ENCODE measurements at regions not wholly inside any gene's neighbourhood (a gene's known extent, or its start where the extent isn't known, plus 50 kb on each side); places are given as distances from the start of the nearest gene placed in this dataset.

DNA sequence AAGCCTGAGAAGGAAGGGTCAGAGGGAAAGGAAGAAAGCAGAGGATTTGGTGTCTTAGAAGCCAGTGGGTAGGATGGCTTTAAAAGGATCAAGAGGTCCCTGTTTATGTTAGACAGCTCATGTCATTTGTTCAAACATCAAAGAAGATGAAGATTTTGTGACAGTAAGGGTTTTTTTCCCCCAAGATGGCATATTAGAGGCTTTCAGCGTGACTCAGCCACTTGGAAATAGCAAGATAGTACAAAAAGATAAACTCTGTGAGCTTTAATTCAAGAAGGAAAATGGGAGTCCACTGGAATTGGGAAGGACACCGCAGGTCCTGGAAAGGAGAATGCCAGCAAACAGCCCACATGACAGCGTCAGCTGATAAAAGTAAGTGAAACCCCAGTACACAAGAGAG lies 467.1 kb upstream of the THBS1 start:
- TF ChIP-seq, protein P1, sequence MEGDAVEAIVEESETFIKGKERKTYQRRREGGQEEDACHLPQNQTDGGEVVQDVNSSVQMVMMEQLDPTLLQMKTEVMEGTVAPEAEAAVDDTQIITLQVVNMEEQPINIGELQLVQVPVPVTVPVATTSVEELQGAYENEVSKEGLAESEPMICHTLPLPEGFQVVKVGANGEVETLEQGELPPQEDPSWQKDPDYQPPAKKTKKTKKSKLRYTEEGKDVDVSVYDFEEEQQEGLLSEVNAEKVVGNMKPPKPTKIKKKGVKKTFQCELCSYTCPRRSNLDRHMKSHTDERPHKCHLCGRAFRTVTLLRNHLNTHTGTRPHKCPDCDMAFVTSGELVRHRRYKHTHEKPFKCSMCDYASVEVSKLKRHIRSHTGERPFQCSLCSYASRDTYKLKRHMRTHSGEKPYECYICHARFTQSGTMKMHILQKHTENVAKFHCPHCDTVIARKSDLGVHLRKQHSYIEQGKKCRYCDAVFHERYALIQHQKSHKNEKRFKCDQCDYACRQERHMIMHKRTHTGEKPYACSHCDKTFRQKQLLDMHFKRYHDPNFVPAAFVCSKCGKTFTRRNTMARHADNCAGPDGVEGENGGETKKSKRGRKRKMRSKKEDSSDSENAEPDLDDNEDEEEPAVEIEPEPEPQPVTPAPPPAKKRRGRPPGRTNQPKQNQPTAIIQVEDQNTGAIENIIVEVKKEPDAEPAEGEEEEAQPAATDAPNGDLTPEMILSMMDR (IDR thresholded peaks at IDR 0.05): no peak
- TF ChIP-seq POLR2A (IDR thresholded peaks at IDR 0.05) (no peak), POLR2AphosphoS5 (IDR thresholded peaks at IDR 0.05) (no peak), EP300 (IDR thresholded peaks at IDR 0.05; ENCODE audit: low read depth) (no peak)

All from transverse colon (tissue), 4 donors.